Stimulated activated CD4-positive, alpha-beta T cell treated with anti-CD3 and anti-CD28 coated beads, Interleukin-12 subunit alpha, Interleukin-12 subunit beta, amount 100 ng/mL, for 24 hours (primary cell): ENCODE measurements at regions not wholly inside any gene's neighbourhood (a gene's known extent, or its start where the extent isn't known, plus 50 kb on each side); places are given as distances from the start of the nearest gene placed in this dataset.

Experiments
- DNase-seq, 2 experiments: peaks; one replicate each; pipeline ENCODE4 v3.0.0-alpha.2; 2020; ENCODE audit warnings: low read depth in 2 of 2

DNA sequence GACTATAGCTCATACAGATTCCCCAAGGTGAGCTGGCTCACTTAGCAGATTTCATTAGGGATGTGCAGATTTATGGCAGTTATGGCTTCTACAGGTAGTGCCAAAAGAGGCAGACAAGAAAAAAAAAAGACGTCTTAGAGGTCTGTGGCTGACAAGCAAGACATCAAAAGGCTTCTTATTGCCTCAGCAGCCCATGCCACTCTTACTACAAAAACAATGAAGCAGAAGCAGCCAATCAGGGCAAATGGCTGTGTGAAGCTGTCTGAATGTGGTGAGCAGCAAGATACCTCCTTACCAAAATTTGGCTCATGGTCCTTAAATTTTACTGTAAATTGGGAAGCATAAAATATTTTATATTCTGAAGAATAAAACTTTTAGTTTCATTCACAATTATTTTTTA lies 557.5 kb upstream of the GOLIM4 start:
- no peak for DNase-seq

DNA sequence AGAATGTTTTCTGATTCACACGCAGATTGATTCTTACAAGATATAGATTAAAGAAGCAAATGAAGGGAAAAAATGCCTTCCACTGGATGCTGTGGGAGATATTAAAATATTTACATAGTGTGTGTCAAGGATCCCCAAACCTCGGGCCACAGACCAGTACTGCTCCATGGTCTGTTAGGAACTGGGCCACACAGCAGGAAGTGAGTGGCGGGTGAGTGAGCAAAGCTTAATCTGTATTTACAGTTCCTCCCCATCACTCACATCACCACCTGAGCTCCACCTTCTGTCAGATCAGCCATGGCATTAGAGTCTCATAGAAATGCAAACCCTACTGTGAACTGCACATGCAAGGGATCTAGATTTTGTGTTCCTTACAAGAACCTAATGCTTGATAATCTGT lies 552.6 kb upstream of the GOLIM4 start:
- DNase-seq, result no peak

DNA sequence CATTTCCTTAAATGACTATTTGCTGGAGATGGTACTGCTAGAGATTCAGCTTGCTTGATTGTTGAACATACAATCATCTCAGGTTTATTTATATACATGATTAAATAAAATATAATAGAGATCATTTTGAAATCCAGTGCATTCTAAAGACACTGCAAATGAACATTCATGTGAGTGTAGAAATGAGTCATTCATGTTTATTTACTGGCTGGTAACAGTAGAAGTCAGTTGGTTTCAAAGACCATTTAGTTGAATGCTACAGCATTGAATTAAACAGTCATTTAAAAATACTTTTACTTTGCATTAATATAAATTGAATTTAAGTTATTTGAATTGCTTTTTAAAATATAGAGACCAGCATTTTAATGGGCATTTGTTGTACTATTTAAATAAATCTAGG lies 551.9 kb upstream of the GOLIM4 start:
- no peak for DNase-seq

DNA sequence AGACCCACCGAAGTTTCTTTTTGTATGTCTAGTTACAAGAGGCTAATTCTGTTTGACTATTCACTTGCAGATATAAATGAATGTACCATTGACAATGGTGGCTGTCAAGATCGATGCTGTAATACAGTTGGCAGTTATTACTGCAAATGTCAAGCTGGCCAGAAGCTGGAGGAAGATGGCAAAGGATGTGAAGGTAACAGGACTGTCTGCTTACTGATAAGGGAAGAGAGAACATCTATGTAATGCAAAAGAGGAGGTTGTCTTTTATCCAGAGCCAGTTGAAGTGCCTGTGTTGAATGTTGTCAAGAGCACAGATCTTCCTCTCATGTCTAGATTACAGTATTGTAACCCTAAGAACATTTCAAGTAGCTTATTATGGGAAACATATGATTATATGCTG lies 549.5 kb upstream of the GOLIM4 start:
- DNase-seq, result no peak

DNA sequence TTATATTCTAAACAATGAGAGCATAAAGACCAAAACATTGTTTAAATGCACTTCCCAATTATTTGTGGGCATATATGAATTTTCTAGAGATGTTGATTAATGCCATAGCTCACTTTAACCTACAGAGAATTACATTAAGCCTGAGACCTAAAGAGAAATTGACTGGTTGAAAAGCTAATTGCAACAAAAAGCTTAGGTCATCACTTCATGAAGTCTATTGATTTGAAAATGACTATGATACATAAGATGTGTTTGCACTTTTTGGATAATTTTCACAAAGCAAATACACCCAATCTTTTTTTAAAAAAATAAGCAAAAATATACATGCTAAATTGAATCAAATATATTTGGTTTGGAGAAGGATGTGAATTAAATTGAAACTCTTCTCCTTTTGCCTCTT lies 532.8 kb upstream of the GOLIM4 start:
- no peak for DNase-seq

DNA sequence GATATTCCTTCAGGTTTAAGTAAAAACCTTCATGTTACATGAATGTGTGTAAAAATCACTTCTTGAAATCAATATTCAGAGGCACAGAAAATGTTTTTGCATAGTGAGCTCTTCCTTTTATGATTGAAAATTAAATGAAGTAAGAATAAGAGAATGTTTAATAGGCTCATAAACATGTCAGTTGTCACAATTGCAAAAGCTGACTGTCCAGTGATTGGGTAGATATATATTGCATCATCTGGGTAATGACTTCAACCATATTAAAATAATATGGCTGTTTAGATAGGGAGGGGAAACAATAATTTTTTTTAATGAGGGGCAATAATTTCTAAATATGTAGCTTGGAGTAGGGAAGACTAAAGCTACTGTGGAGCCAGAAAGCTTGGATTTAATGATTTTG lies 529.8 kb upstream of the GOLIM4 start:
- DNase-seq, result no peak

DNA sequence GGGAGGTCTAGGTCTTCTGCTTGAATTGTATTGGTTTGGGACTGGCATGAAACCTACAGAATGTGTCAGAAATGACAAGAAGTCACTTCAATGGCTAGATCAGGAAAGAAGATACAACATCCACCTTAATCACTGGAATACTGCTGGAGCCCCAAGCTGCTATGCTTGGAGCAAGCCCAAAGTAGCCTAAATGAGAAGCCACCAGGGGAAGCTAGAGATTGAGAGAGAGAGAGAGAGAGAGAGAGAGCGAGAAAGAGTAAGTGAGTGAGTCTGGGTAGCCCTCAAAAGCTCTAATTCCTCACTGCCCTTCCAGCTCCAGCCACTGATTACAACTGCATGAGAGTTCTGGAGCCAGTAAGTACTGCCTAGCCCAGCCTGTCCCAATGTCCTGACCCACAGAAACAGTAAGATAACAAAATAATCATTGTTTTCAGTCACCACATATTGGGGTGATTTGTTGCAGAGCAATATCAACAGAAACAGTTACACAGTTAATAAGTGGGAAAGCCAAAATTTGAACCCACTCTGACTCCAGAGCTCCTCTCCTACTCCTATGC lies 529.2 kb upstream of the GOLIM4 start:
- no peak for DNase-seq

DNA sequence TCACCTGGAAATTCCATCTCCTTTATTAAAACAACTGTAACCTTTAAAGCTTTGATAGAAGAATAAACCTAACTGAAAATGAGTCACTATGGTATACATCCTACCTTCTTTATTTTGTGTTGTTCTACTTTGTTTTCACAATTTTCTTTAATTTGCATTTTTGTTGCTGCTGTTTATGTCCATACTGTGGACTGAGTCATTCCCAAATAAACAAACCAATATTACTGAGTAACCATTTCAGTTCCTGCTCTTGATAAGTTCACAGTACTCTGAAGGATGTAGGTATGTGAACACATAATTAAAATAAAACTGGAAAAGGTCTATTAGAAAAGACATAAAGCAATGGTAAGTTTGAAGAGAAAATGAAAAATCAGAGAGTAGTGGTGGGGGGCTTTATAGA lies 528.5 kb upstream of the GOLIM4 start:
- DNase-seq, result no peak

DNA sequence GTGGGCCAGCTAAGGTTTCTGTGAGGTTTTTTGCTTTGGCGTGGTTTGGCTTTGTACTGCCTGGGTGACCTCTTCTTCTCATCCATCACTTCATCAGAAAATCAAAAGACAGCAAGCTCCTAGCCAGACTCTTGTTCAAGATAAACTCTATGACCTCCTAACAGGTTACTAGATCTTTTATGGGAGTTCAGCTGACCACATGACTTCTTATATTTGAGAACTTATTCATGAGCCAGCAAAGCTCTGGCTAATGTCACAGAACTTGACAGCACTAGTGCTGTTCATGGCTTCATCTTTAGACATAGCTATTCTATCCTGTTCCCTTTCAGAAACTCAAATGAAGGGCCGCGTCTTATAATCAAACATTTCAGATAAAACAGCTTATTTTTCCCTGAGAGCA lies 527.1 kb upstream of the GOLIM4 start:
- no peak for DNase-seq

DNA sequence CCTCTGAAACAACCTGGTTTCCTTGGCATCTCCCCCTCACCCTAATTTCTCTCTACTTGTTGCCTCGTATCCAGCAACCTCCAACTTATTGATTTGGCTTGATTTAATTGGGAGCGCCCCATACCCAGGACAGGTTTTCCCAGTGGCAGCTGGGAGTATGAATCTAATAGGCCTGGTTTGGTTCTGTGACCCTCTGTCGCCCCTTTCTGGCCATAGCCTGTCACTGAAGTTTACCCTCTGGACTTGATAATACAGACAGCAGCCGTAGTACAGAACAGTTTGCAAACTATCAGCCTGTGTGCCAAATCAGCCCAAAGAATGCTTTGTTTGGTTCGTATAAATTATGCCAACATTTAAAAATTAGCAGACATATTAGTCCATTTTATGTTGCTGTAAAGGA lies 525.1 kb upstream of the GOLIM4 start:
- DNase-seq, result no peak

DNA sequence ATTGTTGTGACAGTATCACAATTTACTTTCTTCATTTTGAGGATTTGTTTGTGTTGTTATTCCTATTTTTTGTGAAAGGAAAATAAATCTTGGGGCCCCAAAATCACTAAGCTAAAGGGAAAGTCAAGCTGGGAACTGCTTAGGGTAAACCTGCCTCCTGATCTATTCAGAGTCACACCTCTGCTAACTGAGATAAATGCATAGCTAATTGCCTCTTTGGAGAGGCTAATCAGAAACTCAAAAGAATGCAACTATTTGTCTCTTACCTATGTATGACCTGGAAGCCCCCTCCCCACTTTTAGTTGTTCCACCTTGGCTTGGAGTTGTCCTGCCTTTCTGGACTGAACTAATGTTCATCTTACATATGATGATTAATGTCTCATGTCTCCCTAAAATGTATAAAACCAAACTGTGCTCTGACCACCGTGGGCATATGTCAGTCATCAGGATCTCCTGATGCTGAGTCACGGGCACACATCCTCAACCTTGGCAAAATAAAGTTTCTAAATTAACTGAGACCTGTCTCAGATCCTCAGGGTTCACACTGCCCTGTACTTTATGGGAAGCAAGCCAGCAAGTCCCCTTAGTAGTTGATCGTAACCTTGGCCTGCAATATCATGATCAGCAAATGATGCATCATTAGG lies 523.2 kb upstream of the GOLIM4 start:
- no peak for DNase-seq

DNA sequence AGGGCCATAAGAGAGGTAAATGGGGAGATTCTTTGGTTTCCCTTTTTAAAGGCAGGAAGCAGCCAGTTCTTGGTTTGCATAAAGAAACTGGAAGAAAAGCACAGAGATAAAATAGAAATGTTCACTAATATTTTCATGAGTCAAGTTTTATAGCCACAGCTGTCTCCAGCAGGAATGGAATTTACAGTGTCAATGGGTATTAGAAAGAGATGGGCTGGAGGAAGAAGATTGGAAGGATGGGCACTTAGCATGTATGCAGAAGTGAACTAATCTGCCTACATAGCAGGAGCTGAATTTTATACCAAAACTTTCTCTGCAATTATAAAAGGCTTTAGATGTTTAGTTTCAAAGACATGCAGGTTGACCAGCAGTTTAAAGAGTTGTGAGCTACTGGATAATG lies 521.9 kb upstream of the GOLIM4 start:
- no peak for DNase-seq

DNA sequence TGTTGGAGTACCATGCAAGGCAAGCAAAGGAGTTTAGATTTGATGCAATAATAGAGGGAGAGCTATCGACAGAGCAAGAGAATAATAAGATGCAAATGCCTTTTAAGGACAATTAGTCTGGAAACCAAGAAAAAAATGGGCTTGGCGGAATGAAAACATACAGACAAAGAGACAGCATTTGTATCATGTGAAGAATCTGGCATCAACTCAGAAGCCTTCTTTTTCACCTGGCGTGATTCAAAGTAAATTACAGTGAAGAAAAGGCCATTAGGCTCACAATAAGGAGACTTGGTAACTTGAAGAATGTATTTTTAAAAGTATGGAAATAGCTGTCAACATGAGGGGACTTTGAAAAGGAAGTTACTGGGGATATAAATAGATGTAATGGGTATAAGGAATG lies 521.2 kb upstream of the GOLIM4 start:
- no peak for DNase-seq

DNA sequence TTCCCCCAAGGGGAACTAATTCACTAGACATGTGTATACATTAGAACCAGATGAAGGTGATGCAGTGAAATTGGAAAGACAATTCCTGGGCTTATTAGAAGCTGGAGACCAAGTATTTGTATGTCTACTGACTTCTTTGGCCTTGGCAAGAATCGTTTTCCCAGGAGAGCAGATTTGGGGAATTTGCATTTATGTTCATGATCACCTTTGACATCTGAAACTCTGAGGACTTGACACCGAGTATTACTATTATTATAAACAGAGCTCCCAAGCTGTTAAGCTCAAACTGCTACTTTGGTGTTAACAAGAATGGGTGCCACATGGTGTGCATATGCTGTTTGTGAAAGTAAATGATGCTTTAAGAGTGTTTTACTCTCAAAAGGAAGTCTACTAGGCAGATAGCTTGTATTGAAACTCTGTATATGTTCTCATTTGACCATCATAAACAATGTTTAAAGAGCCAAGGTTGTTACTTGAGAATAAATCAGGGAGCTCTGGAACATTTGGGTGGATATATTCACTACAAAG lies 519.8 kb upstream of the GOLIM4 start:
- DNase-seq, result no peak

DNA sequence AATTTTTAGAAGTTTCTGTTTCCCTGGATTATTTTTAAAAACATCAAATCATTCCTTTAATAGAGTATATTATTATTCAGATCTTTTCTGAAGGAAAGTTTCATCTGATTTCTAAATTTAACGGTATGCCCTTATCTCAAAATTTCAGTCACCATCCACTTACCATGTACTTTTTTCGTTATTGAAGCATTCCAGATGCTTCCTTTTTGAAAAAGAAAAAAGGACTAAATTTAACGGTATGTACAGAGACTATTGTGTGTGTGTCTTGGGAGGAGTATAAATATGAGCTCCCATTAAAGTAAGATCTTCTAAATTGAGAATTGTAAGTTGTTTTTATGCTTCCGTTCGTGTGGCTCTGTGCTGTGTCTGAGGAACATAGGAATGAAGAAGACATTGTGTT lies 517.4 kb upstream of the GOLIM4 start:
- DNase-seq, result no peak

DNA sequence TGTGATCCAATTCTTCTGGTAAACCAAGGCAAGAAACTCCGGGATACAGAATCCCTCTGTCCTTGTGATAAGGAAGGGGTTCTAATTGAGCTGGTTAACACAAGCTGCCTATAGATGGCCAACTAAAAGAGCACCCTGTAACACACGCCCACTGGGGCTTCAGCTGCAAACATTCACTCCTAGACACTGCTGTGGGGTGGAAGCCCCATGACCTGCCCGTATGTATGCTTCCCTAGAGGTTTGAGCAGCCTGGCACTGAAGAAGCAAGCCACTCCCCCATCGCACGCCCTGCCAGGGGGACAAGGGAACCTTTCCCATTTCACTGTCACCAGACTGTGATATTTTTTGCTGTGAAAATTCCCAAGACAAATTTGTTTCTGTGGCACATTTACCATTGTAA lies 516.9 kb upstream of the GOLIM4 start:
- no peak for DNase-seq

DNA sequence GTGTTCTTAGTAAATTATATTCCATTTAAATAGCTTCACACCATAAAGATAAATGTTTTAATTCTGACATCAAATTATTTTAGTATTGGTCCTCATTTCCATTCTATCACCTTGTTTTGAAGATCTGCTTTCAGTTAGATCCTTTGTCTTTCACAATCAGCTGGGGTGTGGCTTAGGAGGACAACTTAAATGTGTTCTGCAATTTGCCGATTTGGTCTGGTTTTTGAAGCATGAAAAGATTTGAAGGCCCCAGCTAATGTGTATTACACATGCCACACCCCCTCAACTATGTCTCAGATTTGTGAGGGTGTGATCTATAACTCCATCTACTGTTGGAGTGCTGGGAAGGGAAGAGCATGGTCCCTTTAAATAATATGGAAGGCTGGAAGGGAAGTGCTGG lies 516.1 kb upstream of the GOLIM4 start:
- DNase-seq, result no peak

DNA sequence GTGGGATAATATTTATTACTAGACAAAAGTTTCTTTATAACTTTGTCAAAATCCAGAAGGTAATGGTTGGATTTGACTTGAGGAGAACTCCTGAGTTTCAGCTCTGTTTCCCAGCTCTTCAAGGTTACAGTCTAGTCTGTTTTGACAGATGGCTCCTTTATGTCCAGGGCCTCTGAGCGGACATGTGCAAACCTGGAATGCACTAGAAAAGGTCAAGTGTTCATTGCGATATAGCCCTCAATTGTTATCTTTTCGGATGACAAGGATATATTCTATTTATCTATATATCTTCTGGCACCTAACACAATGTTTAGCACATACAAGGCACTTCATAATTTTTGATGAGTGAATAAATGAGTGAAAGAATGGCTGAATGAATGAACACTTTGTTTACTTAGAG lies 513.2 kb upstream of the GOLIM4 start:
- DNase-seq, result no peak

DNA sequence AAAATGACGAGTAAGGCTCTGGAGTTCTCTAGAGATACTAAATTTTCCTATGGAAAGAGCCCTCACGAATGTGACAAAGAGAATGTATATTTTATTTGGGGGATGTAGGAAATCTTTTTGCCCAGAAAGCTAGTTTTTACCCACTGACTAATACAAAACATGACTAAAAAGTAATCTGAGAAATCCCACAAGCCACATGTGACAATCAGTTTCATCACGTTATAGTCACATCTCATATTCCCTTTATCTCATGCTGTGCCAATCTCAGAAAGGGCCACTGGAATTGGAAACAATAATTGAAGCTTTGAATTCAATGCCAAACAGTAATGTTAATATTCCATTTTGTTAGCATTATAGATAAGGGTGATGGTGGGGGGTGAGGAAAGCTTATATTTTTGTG lies 509.0 kb upstream of the GOLIM4 start:
- DNase-seq, result no peak

DNA sequence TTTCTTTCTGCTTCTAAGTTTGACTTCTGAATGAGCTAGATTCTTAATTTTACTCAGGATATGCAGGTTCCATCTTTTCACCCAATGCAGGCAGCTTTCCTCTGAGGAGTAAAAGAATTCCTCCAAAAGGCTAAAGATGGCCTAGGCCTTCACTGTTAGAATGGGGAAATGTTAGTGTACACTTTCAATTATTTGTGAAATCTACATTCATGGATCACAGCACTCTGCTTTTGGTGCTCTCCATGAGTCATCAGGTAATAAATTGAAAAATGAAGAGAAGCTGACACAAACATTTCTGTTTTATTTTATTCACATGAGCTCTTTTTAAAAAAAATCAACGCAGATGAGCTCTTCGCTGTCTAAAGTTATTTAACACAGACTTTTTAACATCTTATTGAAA lies 502.5 kb upstream of the GOLIM4 start:
- no peak for DNase-seq

DNA sequence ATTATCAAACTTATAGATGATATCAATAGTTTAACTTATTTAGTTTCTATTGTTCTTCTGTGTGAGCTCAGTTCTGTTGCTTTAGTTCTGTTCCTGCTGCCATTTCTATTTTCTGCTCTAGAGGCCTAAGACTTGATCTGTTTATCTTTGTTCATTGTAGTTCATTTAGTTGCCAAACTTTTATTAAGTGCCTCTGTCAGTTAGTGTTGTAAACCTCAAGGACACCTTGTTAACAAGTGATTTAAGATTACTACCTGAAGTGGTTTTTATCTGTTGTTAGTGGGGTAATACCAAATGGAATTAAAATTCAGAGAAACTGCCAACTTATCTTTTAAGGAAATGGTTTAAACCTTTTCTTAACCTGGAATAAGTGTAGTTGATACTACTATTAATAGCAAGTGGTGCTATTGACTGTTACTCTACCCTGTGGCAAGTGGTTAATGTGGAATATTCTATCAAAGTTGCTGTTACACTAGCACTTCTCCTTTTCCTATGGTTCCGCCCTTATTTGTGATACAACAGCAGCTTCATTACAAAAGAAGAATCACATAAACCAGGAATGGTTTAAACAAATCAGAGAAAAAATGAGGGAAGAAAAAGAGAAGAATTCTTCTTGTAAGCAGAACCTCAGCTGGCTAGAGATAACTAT lies 500.6 kb upstream of the GOLIM4 start:
- no peak for DNase-seq

DNA sequence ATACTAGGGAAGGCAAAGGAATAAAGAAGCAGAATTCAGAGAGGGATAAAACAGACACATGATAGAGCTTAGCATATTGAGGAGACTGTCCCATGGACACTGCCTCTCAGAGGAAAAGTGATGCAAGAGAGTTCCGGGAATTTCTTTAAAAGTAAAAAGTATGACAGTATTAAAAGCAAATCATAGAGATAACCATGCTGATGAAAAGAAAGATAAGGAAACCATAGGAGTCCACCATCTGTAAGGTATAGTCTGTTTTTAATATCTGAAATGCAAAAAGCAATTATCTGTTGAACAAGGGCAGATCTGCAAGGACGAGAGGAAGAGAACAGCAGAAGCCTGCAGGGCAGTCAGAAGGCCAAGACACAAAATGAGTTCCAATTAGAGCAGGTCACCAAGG lies 495.9 kb upstream of the GOLIM4 start:
- no peak for DNase-seq

DNA sequence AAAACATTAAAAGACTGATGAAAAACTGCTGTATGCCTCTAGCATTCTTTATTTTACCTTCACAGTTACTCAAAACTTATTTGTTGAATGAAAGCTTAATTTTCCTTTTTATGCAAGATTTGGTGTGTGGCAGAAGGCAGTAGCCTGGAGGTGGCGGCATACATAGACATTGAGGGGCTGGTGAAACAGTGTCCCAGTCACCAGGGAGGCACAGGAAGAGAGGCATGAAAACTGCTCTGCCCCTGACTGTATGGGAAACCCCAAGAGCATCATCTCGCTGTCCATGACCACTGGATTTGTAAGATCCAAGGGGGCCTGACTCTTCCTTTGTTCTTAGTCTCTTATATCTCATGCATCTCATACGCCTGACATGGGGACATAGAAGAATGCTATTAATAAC lies 493.7 kb upstream of the GOLIM4 start:
- DNase-seq, result no peak

DNA sequence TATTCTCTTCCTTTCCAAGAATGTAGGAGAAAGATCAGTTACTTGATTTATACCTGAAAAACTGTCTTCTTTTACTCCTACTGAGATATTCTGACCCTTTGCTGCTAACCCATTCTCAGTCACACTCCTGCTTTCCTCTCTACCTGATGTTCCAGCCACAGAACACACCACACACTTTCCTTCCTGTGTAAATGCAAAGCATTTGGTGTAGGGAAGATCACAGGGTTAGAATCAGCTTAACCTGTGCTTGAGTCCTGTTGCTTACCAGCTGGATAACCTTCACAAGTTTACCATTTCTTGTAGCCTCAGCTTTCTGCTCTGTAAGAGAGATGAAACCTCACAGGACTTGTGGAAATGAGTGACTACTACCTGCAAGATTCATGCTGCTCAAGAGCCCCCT lies 489.8 kb upstream of the GOLIM4 start:
- DNase-seq, result no peak
